GM19468 (cell line): ENCODE measurements at regions not wholly inside any gene's neighbourhood (a gene's known extent, or its start where the extent isn't known, plus 50 kb on each side); places are given as distances from the start of the nearest gene placed in this dataset.
"Not testable (repeated sequence)": the region's sequence is repeated elsewhere in the genome, so short reads cannot be mapped to it uniquely, and the experiment has no call there.

Experiments
- ATAC-seq: cut with Tn5 transposase; IDR thresholded peaks from one replicate; pipeline ENCODE4 v1.9.1; 2021; ENCODE audit warnings: mild to moderate bottlenecking, moderate library complexity, moderate number of reproducible peaks; ENCODE audit not compliant: unreplicated experiment; ENCODE audit errors: extremely low read depth

DNA sequence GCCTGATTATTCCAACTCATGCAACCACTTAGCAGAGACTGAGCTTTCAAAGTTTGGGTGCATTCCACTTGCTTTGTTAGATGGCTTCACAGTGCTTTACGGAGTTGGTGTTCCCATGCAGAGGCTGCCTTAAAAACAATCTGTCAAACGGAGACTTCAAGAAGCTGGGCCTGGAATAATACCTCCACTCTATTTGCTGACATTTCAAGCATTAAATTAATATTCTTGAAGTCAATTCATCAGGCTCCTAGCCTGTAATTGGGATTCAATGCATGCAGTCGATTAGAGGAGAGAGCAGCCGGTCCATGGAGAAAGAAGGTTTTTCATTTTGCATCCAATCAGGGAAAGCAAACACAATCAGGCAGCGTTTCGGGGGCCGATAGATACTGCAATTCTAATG, 314.7 kb upstream of the PRKX start:
- ATAC-seq = no peak

DNA sequence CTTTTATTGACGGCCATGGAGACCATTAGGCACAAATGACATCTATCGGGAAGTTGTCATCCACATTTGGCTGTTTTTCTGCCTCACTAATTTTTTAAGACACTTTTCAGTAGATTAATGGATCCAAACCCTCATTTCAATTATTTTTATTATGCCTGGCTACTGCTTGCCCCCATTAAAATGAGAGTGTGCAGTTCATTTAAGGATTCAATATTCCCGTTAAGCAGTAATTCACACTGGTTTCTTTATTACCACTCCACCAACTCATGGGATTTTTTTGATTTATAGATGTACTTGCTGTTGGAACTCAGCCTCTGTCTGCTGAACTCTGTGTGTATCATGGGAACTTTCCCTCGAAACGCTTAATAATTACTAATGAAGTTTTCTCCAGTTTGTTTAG, 291.8 kb upstream of the PRKX start:
- no peak for ATAC-seq

DNA sequence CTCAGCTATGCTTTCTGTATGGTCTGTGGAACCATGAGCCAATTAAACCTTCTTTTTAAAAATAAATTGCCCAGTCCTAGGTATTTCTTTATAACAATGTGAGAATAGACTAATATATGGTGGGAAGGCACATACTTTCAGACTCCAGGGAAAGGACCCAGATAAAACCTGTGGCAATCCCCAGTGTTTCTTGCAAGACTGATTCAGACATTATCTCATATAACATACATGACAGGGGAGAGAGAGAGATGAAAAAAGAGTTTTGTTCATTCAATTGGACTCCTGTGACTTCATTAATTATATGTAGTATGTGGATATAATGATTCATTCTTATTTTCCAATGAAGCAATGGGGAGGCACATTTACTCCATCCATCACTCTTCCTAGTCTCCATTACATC, 291.4 kb upstream of the PRKX start:
- no peak for ATAC-seq

DNA sequence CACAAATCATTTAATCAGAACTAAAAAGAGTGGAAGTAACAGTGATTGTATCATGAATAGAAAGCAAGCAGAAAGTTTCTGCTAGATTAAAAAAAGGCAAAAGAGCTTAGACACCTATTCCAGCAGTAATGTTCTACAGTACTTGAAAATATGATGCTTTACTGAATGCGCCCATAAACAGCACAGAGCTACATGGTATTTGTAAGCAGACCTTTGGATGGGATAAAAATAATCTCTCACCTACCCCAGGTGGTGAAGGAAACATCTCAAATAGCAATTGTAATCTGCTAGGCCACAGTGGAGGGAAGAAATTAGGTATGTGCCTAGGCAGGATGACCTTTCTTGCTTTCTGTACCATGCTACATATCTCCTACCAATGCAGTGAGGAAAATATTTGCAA, 280.9 kb upstream of the PRKX start:
- no peak for ATAC-seq

DNA sequence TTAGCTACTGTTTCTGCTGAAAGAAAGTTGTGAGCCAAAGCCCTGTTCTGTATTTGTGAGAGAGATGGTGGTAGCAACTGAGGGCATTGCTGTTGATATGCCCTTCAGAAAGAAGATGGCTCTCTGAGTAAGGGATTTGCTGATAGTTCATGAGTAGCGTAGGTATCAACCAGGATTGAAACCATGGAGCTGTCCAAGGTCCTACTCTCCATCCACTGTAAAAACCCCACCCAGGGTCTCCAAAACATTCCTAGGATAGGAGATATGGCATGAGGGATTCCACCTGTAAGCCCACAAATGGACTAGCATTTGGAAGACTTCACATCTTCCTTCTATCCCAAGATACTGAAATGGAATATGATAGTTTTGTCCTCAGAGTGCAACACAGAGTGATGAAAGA, 277.1 kb upstream of the PRKX start:
- ATAC-seq = no peak

DNA sequence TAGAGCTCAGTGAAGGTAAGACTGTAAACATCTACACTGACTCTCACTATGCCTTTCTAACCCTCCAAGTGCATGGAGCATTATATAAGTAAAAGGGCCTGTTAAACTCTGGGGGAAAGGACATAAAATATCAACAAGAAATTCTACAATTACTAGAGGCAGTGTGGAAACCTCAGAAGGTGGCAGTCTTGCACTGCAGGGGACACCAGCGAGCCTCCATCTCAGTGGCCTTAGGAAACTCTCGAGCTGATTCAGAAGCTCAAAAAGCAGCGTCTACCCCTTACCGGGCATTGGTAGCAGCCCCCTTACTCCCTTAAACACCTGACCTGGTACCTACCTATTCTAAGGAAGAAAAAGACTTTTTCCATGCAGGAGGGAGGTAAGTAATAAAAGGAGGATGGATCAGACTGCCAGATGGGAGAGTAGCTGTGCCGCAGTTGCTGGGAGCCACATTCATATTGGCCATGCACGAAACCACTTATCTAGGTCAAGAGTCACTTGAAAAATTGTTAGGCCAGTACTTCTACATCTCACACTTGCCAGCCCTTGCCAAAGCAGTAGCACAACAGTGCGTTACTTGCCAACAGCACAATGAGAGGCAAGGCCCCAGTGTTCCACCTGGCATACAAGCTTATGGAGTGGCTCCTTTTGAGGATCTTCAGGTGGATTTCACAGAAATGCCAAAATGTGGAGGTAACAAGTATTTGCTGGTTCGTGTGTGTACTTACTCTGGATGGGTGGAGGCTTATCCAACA, 258.8 kb upstream of the PRKX start:
- ATAC-seq = not testable (repeated sequence)

DNA sequence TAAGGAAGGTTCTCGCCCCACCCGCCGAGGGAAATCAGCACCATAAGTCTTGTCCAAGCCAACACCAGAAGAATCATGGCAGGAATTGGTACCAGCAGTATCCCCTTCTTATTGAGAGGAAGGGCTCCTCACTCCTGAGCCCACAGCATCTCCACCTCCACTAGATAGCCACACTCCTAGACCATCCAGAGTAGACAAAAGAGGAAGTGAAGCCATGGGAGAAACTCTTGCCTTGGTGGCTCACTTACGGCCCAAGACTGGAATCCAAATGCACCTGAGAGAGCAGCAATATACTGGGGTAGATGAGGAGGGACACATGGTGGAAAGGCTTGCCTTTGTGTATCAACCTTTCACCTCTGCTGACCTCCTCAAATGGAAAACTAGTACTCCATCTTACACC, 255.3 kb upstream of the PRKX start:
- ATAC-seq = no peak

DNA sequence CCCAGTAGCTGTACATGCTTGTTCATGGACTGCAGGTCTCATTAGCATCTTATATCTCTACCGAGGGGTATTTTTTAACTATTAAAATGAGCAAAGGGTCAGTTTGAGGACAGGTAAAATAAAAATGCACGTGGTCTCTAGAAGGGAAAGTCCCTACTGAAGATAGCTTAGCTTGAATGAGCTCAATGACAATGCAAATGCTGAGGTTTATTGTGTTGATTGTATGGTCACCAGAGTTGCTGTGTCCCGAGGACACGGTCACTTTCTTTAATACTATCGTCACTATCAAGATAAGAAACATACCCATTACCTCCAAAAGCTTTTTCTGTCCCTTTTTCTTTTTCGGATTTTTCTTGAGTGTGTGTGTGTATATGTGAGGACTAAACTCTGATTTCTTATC, 250.5 kb upstream of the PRKX start:
- peak; percentile 71 for ATAC-seq

DNA sequence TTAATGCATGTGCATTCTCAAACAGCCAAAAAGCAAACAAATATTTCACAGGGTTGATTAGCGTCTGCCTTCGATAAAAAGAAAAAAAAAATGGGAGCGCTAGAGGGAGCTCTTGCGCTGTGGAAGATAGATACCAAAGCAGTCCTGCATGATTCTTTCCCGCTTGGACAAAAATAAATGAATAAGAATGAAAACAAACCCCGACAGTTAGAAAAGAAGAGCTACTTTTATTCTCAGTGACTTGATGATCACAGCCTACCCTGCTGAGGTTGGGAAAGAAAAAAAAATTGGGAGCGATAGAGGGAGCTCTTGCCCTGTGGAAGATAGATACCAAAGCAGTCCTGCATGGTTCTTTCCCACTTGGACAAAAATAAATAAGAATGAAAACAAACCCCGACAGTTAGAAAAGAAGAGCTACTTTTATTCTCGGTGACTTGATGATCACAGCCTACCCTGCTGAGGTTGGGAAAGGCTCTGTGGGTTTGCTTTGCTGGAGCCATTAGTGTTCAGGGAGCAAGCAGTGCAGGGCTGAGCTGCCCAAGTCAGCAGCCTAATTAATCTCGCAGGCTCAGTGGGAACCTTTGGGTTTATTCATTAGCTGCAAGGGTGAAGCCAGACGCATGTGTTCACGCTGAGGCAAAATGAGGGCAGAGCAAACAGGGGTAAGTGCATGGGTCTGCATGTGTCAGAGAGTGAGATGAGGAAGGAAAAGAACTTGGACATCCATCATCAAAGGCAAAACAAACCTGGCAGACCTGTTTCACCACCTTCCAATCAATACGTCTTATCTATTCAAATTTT, 249.3 kb upstream of the PRKX start:
- no peak for ATAC-seq

DNA sequence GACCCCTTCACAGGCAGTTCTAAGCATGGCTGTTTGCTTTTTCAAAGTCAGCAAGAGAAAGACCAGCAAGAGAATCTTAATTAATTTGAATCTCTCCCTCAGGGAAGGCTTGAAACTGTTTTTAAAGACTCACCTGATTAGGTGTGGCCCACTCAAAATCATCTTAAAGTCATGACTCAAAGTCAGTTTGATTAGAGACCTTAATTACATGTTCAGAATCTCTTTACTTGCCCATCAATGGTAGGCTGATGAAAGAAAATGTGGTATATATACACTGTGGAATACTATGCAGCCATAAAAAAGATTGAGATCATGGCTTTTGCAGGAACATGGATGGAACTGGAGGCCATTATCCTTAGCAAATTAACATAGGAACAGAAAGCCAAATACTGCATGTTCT, 247.5 kb upstream of the PRKX start:
- no peak for ATAC-seq

DNA sequence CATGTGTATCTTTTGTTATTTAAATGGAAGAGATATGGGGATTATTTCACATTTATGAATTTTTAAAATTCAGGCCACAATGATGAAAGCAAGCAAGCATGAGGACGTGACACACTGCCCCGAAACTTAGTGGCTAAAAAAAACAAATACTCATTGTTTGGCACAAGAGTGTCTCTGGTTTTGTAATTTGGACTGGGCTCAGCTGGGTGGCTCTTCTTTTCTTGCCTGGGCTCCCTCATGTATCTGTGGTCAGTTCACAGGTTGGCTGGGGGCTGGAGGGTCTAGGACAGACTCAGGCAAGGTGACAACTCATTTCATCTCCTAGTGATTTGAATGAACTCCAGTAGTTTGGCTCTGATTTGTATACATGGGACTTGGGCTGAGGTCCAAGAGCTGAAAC, 238.4 kb upstream of the PRKX start:
- no peak for ATAC-seq

DNA sequence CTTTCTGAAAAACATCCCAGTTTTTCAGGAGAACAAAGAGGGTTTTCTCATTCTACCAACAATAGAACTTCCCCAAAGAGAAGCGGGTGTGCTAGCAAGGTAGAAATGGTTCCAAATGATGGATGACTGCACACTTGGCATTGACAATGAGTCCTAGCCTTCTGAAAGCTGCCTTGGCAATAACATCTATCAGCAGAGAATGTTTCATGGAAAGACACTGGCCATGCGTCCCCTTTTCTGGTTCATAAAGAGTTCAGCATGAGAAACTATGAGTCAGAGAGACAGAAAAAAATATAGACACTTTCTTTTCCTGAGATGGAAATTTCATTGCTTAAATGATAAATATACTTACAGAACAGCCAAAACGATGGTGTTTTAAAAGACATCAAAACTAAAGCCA, 236.9 kb upstream of the PRKX start:
- ATAC-seq = no peak

DNA sequence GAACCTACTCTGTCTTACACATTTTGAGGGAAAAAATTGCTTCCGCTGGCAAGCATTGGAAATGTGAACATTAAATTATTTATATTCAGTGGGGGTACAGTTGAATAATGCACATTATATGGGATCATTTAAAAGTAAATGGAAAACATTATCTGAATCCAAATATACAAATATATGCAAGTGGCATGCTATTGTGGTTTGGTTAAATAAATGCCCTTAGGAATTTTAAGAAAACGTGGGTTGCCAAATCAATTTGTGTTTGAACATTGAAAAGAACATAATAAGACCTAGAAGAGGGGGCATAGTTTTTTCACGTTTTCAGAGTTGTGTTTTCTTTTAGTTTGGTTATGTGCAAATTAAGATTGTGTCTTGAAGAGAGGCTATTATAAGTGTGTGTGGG, 230.5 kb upstream of the PRKX start:
- ATAC-seq = no peak

DNA sequence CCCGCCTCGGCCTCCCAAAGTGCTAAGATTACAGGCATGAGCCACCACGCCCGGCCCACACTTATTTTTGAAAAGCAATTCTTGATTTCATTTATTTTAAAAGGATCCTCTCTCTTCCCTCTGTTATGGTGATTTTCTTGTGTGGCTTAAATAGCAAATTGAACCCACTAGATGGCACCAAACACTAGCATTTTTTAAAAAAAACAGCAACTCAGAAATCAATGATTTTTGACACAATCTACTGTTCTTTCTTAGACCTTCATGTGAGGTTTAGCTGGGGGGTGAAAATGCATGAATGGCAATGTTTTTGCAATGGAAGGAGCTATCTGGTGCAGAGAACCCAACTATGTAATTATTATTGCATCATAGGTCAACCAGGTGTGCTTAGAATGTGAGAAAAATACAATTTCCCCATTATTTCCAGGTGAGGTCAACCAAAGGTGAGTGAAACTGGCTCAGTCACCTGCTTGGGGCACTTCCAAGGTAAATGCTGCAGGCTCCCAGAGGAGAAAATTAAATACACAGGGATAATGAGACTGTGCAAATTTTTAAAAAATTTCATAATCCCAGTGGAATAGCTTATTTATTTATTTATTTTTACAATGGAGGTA, 226.7 kb upstream of the PRKX start:
- no peak for ATAC-seq

DNA sequence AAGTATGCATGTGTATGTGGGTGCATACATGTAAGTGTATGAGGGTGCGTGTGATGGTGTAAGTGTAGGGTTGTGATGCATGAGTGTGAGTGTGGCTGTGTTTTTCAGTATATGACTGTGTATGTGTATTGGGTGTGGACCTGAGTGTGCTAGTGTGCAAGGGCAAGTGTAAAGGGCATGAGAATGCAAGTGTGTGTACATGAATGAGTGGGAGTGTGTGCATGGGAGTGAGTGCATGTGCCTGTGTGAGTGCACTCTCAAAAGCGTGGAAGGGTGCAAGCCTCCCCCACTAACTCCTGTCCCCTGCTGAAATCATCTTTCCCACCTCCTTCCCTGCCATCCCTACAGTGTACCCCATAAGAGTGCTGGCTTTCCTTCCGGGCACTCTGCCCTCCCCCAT, 225.1 kb upstream of the PRKX start:
- no peak for ATAC-seq

DNA sequence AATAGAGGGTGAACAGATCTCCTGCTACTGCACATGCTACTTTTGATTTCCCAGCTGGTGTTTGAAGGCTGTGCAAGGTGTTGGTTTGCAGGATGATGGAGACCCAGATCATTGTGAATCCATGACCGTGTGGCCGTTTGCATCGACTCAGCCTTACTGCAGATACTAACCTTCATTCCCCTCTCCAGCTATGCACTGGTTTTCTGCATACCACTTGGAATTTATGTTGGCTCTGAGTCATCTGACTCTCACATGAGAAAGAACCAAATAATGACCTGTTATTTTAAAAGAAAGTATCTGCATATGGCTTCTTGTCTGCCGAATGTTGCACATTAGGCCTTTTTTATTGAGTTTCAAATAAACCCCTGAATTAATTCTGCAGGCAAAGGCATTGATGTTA, 221.7 kb upstream of the PRKX start:
- ATAC-seq = not testable (repeated sequence)

DNA sequence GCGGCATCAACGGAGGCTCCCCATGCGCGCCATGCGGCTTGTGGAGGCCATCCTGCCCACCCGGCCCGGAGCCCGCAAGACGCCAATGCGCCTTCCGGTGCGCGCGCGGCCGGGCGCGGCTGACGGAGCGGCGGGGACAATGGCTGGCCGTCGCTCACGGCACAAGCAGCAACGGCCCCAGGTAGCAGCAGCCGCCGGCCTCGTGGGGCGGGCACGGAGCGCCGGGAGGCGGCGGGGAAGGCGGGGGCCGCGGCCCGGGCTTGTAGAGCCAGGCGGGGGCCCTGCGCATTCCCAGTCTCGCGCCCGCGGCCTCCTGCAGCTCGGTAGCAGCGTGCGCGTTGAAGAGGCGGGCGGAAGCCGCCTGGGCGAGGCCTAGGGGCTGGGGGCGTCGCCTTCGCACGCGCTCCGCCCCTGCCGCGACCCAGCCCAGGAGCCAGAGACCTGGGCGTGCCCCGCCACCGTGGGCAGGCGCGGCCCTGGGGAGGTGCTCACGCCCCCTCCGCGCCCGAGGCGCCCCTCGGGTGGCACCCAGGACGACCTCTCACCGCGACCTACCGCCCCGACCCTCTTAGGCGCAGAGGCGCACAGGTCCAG, 207.1 kb upstream of the PRKX start:
- ATAC-seq = peak; percentile 100

DNA sequence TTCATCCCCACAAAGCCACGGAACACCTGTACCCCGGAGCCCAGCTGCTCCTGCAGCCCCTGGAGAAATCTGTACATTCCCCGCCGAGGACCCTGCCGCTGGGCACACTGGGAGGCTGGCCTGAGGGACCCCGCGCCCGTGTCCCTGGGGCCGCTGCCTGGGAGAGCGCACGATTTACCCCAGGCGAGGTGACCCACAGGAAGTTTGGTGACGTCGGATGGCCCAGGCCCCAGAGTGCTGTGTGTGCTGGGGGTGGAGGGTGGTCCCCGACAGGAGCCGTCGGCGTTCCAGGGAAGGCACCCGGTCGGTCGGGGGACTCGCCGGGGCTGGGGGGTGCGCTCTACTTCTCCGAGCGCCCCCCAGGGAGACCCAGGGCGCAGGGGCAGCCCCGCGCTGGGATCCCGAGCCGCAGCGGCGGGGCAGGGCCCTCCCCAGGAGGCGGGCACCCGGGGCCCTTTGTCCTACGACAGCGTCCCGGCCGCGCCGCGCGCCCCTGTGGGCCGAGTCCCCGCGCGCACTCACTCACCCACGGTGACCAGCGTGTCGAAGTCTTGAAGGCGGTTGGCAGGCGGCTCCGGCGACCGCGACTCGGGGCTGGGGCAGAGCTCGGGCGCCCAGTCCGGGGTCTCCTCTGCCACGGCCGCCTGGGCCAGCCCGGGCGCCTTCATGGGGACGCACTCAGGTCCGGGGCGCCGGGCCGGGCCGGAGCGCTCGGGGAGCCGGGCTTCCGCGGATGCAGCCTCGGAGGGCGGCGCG, 206.4 kb upstream of the PRKX start:
- not testable (repeated sequence) for ATAC-seq

DNA sequence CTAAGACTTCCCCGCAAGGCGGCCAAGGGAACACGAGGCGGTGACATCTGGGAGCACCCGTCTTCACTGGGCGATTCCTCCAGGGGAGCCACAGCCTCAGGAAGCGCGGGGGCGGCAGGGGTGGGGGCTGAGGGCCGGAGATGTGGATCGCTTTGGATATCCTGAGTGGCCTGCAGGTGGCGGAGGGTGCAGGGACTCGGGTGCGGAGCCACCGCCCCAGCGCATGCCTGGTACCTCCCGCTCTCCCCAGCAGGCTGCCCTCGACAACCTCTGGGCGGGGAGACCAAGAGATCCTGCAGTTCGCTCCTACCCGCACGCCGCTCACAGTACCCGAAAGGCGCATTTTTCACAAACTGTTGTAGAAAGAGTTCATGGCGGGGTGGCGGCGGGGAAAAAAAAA, 201.4 kb upstream of the PRKX start:
- ATAC-seq = not testable (repeated sequence)

DNA sequence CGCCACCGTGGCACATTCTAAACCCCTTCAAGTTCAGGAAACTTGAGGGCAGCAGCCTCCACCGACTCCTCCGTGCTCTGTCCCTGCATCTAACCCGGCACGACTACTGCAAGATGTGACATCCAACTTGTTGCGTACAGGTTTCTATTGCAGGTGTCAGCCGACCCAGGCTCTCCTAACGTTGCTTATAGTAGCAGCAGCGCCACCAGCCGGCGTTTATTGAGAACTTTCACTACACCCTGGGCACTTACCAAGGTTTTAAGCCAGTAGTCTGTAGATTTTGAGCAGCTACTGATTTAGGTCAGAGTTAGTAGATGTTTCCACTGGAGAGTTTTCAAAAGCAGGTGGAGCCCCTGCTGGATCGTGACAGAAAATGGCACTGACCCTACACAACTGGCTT, 200.6 kb upstream of the PRKX start:
- not testable (repeated sequence) for ATAC-seq
